ENCODE measurements at regions not wholly inside any gene's neighbourhood (a gene's known extent, or its start where the extent isn't known, plus 50 kb on each side); places are given as distances from the start of the nearest gene placed in this dataset.

- no peak for DNase-seq
Observed at GRCh38 chr3:35336601-35337000, 302.7 kb upstream of the ARPP21 start.

GRCh38 chr3:35338186-35338585, 301.1 kb upstream of the ARPP21 start:
- DNase-seq, result no peak

- no peak for DNase-seq
Observed at GRCh38 chr3:35380196-35380595, 259.1 kb upstream of the ARPP21 start.

GRCh38 chr3:35383216-35383615, 256.1 kb upstream of the ARPP21 start:
- no peak for DNase-seq

GRCh38 chr3:35383719-35384555, 255.4 kb upstream of the ARPP21 start:
- no peak for DNase-seq

- DNase-seq, result no peak
Observed at GRCh38 chr3:35385271-35385670, 254.1 kb upstream of the ARPP21 start.

- no peak for DNase-seq
Observed at GRCh38 chr3:35389907-35390306, 249.4 kb upstream of the ARPP21 start.

- DNase-seq, result no peak
Observed at GRCh38 chr3:35392187-35392586, 247.1 kb upstream of the ARPP21 start.

- DNase-seq, result peak; percentile 58
Observed at GRCh38 chr3:35393901-35394799, 245.2 kb upstream of the ARPP21 start.

GRCh38 chr3:35394905-35395304, 244.4 kb upstream of the ARPP21 start:
- DNase-seq, result no peak

- no peak for DNase-seq
Observed at GRCh38 chr3:35401671-35402070, 237.7 kb upstream of the ARPP21 start.

GRCh38 chr3:35404571-35404970, 234.8 kb upstream of the ARPP21 start:
- DNase-seq, result no peak

GRCh38 chr3:35408882-35409281, 230.4 kb upstream of the ARPP21 start:
- DNase-seq, result no peak

GRCh38 chr3:35409991-35410390, 229.3 kb upstream of the ARPP21 start:
- DNase-seq, result no peak

- no peak for DNase-seq
Observed at GRCh38 chr3:35413483-35413882, 225.8 kb upstream of the ARPP21 start.

- DNase-seq, result no peak
Observed at GRCh38 chr3:35417080-35417479, 222.2 kb upstream of the ARPP21 start.

- no peak for DNase-seq
Observed at GRCh38 chr3:35422101-35422500, 217.2 kb upstream of the ARPP21 start.

GRCh38 chr3:35422836-35423601, 216.3 kb upstream of the ARPP21 start:
- no peak for DNase-seq

- no peak for DNase-seq
Observed at GRCh38 chr3:35426366-35426958, 212.9 kb upstream of the ARPP21 start.

- no peak for DNase-seq
Observed at GRCh38 chr3:35437381-35437780, 201.9 kb upstream of the ARPP21 start.

GRCh38 chr3:35438101-35438500, 201.2 kb upstream of the ARPP21 start:
- DNase-seq, result no peak

GRCh38 chr3:35439663-35440062, 199.7 kb upstream of the ARPP21 start:
- no peak for DNase-seq

GRCh38 chr3:35440826-35441225, 198.5 kb upstream of the ARPP21 start:
- no peak for DNase-seq
